GM23248 (cell line): ENCODE measurements at regions not wholly inside any gene's neighbourhood (a gene's known extent, or its start where the extent isn't known, plus 50 kb on each side); places are given as distances from the start of the nearest gene placed in this dataset.
"Not testable (repeated sequence)": the region's sequence is repeated elsewhere in the genome, so short reads cannot be mapped to it uniquely, and the experiment has no call there.

ENCODE experiments used
- DNase-seq: peaks from one replicate; pipeline ENCODE4 v3.0.0-alpha.2; 2015
- H2AFZ ChIP-seq: fragments of 200-600 bp; sonication (generic); 2 replicates; pipeline ENCODE4 v1.6.1; 2016; ENCODE audit warnings: antibody characterized with exemption
- H3F3A ChIP-seq: fragments of 200-600 bp; sonication (generic); 2 replicates; pipeline ENCODE4 v1.6.1; 2016; ENCODE audit warnings: mild to moderate bottlenecking, antibody characterized with exemption, mixed run types; ENCODE audit not compliant: insufficient read depth
- H3K27ac ChIP-seq: fragments of 200-600 bp; sonication (generic); 2 replicates; pipeline ENCODE4 v1.5.1; 2016; ENCODE audit warnings: mild to moderate bottlenecking
- H3K27me3 ChIP-seq: fragments of 200-600 bp; sonication (generic); replicated peaks from 2 replicates; pipeline ENCODE4 v1.6.1; 2016; ENCODE audit warnings: mild to moderate bottlenecking; ENCODE audit not compliant: insufficient read depth
- H3K36me3 ChIP-seq: fragments of 200-600 bp; sonication (generic); 2 replicates; pipeline ENCODE4 v1.6.1; 2016; ENCODE audit warnings: low read depth, mild to moderate bottlenecking
- H3K4me1 ChIP-seq: fragments of 200-600 bp; sonication (generic); 2 replicates; pipeline ENCODE4 v1.6.1; 2016; ENCODE audit warnings: mild to moderate bottlenecking; ENCODE audit not compliant: insufficient read depth
- H3K4me2 ChIP-seq: fragments of 200-600 bp; sonication (generic); one replicate; pipeline ENCODE4 v1.6.1; 2016; ENCODE audit warnings: mild to moderate bottlenecking; ENCODE audit not compliant: unreplicated experiment
- H3K4me3 ChIP-seq: fragments of 200-600 bp; sonication (generic); 2 replicates; pipeline ENCODE4 v1.5.1; 2016; ENCODE audit warnings: mild to moderate bottlenecking
- H3K79me2 ChIP-seq: fragments of 200-600 bp; sonication (generic); 2 replicates; pipeline ENCODE4 v1.6.1; 2016; ENCODE audit warnings: mild to moderate bottlenecking; ENCODE audit not compliant: insufficient read depth
- H3K9ac ChIP-seq: fragments of 200-600 bp; sonication (generic); 2 replicates; pipeline ENCODE4 v1.6.1; 2016; ENCODE audit warnings: mild to moderate bottlenecking
- H3K9me2 ChIP-seq: fragments of 200-600 bp; sonication (generic); 2 replicates; pipeline ENCODE4 v1.6.1; 2016; ENCODE audit warnings: mixed run types, mild to moderate bottlenecking, moderate library complexity; ENCODE audit not compliant: insufficient read depth
- H3K9me3 ChIP-seq: fragments of 200-600 bp; sonication (generic); one replicate; pipeline ENCODE4 v1.6.1; 2017; ENCODE audit warnings: low read depth
- H4K20me1 ChIP-seq: fragments of 200-600 bp; sonication (generic); 2 replicates; pipeline ENCODE4 v1.6.0; 2016; ENCODE audit not compliant: insufficient read depth
- EZH2 ChIP-seq: fragments of 200-600 bp; sonication (generic); IDR thresholded peaks from 2 replicates; pipeline ENCODE4 v1.6.1; 2018; ENCODE audit warnings: antibody characterized with exemption, mild to moderate bottlenecking; ENCODE audit not compliant: insufficient read depth, poor library complexity, severe bottlenecking
- EZH2phosphoT487 ChIP-seq: fragments of 200-600 bp; sonication (generic); IDR thresholded peaks from 2 replicates; pipeline ENCODE4 v1.6.1; 2018; ENCODE audit warnings: antibody characterized with exemption, moderate library complexity, mild to moderate bottlenecking, low read depth; ENCODE audit not compliant: insufficient read depth
- WGBS, 2 experiments: methylation state at CpG; one replicate each; pipeline ENCODE4 v1.1.6; 2015 to 2017; ENCODE audit warnings: low lambda C conversion rate in 2 of 2, low coverage in 1 of 2; ENCODE audit errors: missing lambda C conversion rate in 2 of 2; 5-methylcytosine and 5-hydroxymethylcytosine counted together
- in situ Hi-C: fragments of 300-500 bp; cut with MboI; formaldehyde crosslinking; loops from 2 replicates; pipeline ENCODE4 v1.15.0; 2020

- Histone ChIP-seq H3K36me3 (no peaks in the 10 kb centered on the region), H2AFZ (no peak overlapping the region), H3F3A (no peaks in the 10 kb centered on the region), H3K9ac (no peak overlapping the region), H3K79me2 (no peaks in the 10 kb centered on the region), H3K4me1 (no peaks in the 10 kb centered on the region), H3K9me2 (no peaks in the 10 kb centered on the region), H3K27me3 (no peaks in the 10 kb centered on the region), H3K4me2 (no peak overlapping the region), H3K9me3 (no peaks in the 10 kb centered on the region), H3K27ac (no peak overlapping the region), H3K4me3 (no peak overlapping the region), H4K20me1 (no peaks in the 10 kb centered on the region)
- DNase-seq: no peak
- in situ Hi-C loops: no loop called here
- TF ChIP-seq EZH2phosphoT487 (no peak), EZH2 (no peak)
- WGBS, 2 experiments: 19 to 29% methylated on average over 6 of the region's 6 CpGs
Observed at GRCh38 chr13:108060111-108060510, 155.2 kb downstream of the LIG4 start.

GRCh38 chr13:108056278-108056677 lies 159.1 kb downstream of the LIG4 start:
- Histone ChIP-seq H3K4me3 (no peak overlapping the region), H3K9me2 (no peaks in the 10 kb centered on the region), H3F3A (no peaks in the 10 kb centered on the region), H3K9ac (no peak overlapping the region), H3K4me1 (no peaks in the 10 kb centered on the region), H3K36me3 (no peaks in the 10 kb centered on the region), H4K20me1 (no peaks in the 10 kb centered on the region), H3K27ac (no peak overlapping the region), H3K79me2 (no peaks in the 10 kb centered on the region), H3K9me3 (no peaks in the 10 kb centered on the region), H3K4me2 (no peak overlapping the region), H2AFZ (no peak overlapping the region), H3K27me3 (no peaks in the 10 kb centered on the region)
- in situ Hi-C loops: no loop called here
- 0 to 6% methylated on average over 2 of the region's 2 CpGs for WGBS, 2 experiments
- no peak for TF ChIP-seq EZH2phosphoT487
- TF ChIP-seq EZH2: no peak
- DNase-seq: no peak

GRCh38 chr13:108049211-108049610 lies 166.1 kb downstream of the LIG4 start:
- TF ChIP-seq EZH2phosphoT487 (no peak), EZH2 (no peak)
- H3K27me3 ChIP-seq: no peaks in the 10 kb centered on the region
- no peaks in the 10 kb centered on the region for H3K79me2 ChIP-seq
- H3K9me2 ChIP-seq: no peaks in the 10 kb centered on the region
- H3K9me3 ChIP-seq: no peaks in the 10 kb centered on the region
- H3F3A ChIP-seq: no peaks in the 10 kb centered on the region
- no peak overlapping the region for H3K4me3 ChIP-seq
- no peak overlapping the region for H3K9ac ChIP-seq
- no peak for DNase-seq
- no peak overlapping the region for H2AFZ ChIP-seq
- H3K4me2 ChIP-seq: no peak overlapping the region
- in situ Hi-C loops: no loop called here
- H3K27ac ChIP-seq: no peak overlapping the region
- 9 to 24% methylated on average over 4 of the region's 4 CpGs for WGBS, 2 experiments
- H3K36me3 ChIP-seq: no peaks in the 10 kb centered on the region
- no peaks in the 10 kb centered on the region for H4K20me1 ChIP-seq
- H3K4me1 ChIP-seq: no peaks in the 10 kb centered on the region

GRCh38 chr13:108044954-108045353 lies 170.4 kb downstream of the LIG4 start:
- Histone ChIP-seq H3K79me2 (no peaks in the 10 kb centered on the region), H3K4me1 (no peaks in the 10 kb centered on the region), H3K27ac (no peak overlapping the region), H3K9ac (no peak overlapping the region), H3K4me3 (no peak overlapping the region), H4K20me1 (no peaks in the 10 kb centered on the region), H2AFZ (no peak overlapping the region), H3K9me2 (no peaks in the 10 kb centered on the region), H3K36me3 (no peaks in the 10 kb centered on the region), H3K4me2 (no peak overlapping the region), H3F3A (no peaks in the 10 kb centered on the region), H3K9me3 (no peaks in the 10 kb centered on the region), H3K27me3 (no peaks in the 10 kb centered on the region)
- DNase-seq: no peak
- in situ Hi-C loops: no loop called here
- TF ChIP-seq EZH2phosphoT487: no peak
- no peak for TF ChIP-seq EZH2
- 38% methylated on average over 1 of the region's 1 CpG for WGBS, 2 experiments

DNA sequence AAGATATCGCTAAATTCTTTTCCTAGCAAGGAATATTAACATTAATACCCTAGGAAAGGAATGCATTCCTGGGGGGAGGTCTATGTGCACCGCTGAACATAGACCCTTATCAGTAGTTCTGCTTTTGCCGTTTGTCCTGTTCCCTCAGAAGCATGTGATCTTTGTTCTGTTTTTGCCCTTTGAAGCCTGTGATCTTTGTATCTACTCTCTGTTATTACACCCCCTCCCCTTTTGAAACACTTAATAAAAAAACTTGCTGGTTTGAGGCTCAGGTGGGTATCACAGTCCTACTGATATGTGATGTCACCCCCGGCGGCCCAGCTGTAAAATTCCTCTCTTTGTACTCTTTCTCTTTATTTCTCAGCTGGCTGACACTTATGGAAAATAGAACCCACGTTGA lies 172.5 kb downstream of the LIG4 start:
- H3K9ac ChIP-seq, H3K4me3 ChIP-seq, H3K27me3 ChIP-seq, H2AFZ ChIP-seq, H3K79me2 ChIP-seq, in situ Hi-C loops, H4K20me1 ChIP-seq, H3K9me2 ChIP-seq, H3K4me2 ChIP-seq, H3K27ac ChIP-seq, H3K4me1 ChIP-seq, H3K9me3 ChIP-seq, DNase-seq, H3F3A ChIP-seq, H3K36me3 ChIP-seq: not testable (repeated sequence)
- 27 to 28% methylated on average over 6 of the region's 6 CpGs for WGBS, 2 experiments
